HL-60 (cell line): ENCODE measurements at regions not wholly inside any gene's neighbourhood (a gene's known extent, or its start where the extent isn't known, plus 50 kb on each side); places are given as distances from the start of the nearest gene placed in this dataset.

ENCODE experiments used
- GABPA ChIP-seq: IDR thresholded peaks from 2 replicates; pipeline ENCODE4 v1.6.1; 2012; ENCODE audit warnings: low read depth
- TF ChIP-seq, protein P1 (sequence below): IDR thresholded peaks from one replicate; pipeline ENCODE4 v1.5.1; 2011; ENCODE audit warnings: low read length, control low read depth, inconsistent platforms; ENCODE audit not compliant: insufficient read depth
- TF ChIP-seq, protein P2 (sequence below): IDR thresholded peaks from 2 replicates; pipeline ENCODE4 v1.6.1; 2012; ENCODE audit warnings: low read depth; ENCODE audit not compliant: insufficient replicate concordance

DNA sequence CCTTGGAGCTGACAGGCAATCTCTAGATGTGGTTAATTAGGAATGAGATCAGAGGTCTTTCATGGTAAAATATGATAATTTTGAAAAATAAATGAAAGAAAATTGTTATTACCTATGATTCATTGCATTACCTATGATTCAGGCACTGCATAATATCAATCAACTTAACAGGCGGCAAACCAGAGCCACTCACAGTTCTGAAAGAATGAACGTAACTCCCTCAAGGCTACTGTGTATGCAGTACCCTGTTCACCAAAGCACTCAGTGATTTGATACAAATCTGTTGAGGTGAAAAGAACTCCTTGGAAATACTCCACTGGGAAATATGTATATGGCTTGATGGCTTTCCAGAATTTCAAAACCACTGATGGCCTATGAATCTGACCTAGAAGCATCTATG lies 398.9 kb downstream of the ACTL7B start:
- TF ChIP-seq, protein P1, sequence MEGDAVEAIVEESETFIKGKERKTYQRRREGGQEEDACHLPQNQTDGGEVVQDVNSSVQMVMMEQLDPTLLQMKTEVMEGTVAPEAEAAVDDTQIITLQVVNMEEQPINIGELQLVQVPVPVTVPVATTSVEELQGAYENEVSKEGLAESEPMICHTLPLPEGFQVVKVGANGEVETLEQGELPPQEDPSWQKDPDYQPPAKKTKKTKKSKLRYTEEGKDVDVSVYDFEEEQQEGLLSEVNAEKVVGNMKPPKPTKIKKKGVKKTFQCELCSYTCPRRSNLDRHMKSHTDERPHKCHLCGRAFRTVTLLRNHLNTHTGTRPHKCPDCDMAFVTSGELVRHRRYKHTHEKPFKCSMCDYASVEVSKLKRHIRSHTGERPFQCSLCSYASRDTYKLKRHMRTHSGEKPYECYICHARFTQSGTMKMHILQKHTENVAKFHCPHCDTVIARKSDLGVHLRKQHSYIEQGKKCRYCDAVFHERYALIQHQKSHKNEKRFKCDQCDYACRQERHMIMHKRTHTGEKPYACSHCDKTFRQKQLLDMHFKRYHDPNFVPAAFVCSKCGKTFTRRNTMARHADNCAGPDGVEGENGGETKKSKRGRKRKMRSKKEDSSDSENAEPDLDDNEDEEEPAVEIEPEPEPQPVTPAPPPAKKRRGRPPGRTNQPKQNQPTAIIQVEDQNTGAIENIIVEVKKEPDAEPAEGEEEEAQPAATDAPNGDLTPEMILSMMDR = no peak
- TF ChIP-seq GABPA = no peak
- TF ChIP-seq, protein P2, sequence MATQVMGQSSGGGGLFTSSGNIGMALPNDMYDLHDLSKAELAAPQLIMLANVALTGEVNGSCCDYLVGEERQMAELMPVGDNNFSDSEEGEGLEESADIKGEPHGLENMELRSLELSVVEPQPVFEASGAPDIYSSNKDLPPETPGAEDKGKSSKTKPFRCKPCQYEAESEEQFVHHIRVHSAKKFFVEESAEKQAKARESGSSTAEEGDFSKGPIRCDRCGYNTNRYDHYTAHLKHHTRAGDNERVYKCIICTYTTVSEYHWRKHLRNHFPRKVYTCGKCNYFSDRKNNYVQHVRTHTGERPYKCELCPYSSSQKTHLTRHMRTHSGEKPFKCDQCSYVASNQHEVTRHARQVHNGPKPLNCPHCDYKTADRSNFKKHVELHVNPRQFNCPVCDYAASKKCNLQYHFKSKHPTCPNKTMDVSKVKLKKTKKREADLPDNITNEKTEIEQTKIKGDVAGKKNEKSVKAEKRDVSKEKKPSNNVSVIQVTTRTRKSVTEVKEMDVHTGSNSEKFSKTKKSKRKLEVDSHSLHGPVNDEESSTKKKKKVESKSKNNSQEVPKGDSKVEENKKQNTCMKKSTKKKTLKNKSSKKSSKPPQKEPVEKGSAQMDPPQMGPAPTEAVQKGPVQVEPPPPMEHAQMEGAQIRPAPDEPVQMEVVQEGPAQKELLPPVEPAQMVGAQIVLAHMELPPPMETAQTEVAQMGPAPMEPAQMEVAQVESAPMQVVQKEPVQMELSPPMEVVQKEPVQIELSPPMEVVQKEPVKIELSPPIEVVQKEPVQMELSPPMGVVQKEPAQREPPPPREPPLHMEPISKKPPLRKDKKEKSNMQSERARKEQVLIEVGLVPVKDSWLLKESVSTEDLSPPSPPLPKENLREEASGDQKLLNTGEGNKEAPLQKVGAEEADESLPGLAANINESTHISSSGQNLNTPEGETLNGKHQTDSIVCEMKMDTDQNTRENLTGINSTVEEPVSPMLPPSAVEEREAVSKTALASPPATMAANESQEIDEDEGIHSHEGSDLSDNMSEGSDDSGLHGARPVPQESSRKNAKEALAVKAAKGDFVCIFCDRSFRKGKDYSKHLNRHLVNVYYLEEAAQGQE = no peak
